ENCODE measurements at regions not wholly inside any gene's neighbourhood (a gene's known extent, or its start where the extent isn't known, plus 50 kb on each side); places are given as distances from the start of the nearest gene placed in this dataset.

GRCh38 chrX:45794323-45794994 lies 593.8 kb upstream of the DIPK2B start:
- TF ChIP-seq CTCF (IDR thresholded peaks at IDR 0.05; ENCODE audit: borderline replicate concordance, control extremely low read depth, extremely low read depth, insufficient read depth, missing control alignments), result no peak
- in situ Hi-C loops (cut with MboI; ENCODE audit: low sequenced_read_pairs, unreplicated experiment), result no loop called here
- no peak for DNase-seq (ENCODE audit: low spot score)

GRCh38 chrX:45788941-45789348 lies 588.3 kb upstream of the DIPK2B start:
- in situ Hi-C loops (cut with MboI; ENCODE audit: low sequenced_read_pairs, unreplicated experiment), result no loop called here
- no peak for TF ChIP-seq CTCF (IDR thresholded peaks at IDR 0.05; ENCODE audit: borderline replicate concordance, control extremely low read depth, extremely low read depth, insufficient read depth, missing control alignments)
- DNase-seq (ENCODE audit: low spot score), result no peak

GRCh38 chrX:45788315-45788714 lies 587.6 kb upstream of the DIPK2B start:
- TF ChIP-seq CTCF (IDR thresholded peaks at IDR 0.05; ENCODE audit: borderline replicate concordance, control extremely low read depth, extremely low read depth, insufficient read depth, missing control alignments), result no peak
- no peak for DNase-seq (ENCODE audit: low spot score)
- in situ Hi-C loops (cut with MboI; ENCODE audit: low sequenced_read_pairs, unreplicated experiment), result no loop called here

DNA sequence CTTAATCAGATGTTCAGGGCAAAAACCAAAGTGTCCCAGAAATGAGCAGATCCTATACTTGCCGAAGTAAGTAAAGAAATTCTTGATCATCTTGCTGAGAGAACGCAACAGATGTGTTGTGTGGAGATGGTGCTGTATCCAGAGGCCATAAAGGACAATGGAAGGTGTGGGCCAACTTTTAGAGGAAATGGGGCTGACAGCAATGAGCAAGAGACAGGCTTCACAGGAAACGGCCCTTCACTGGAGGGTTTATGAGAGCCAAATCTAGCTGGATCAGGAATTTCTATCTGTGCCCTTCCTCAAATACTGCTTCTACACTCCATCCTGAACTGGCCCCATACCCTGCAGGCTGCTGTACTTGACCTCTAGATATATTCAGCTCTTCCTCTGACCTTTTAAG lies 583.9 kb upstream of the DIPK2B start:
- no peak for TF ChIP-seq CTCF (IDR thresholded peaks at IDR 0.05; ENCODE audit: borderline replicate concordance, control extremely low read depth, extremely low read depth, insufficient read depth, missing control alignments)
- in situ Hi-C loops (cut with MboI; ENCODE audit: low sequenced_read_pairs, unreplicated experiment), result no loop called here
- no peak for DNase-seq (ENCODE audit: low spot score)

- in situ Hi-C loops (cut with MboI; ENCODE audit: low sequenced_read_pairs, unreplicated experiment), result no loop called here
- TF ChIP-seq CTCF (IDR thresholded peaks at IDR 0.05; ENCODE audit: borderline replicate concordance, control extremely low read depth, extremely low read depth, insufficient read depth, missing control alignments), result no peak
- DNase-seq (ENCODE audit: low spot score), result no peak
Observed at GRCh38 chrX:45783002-45783401, 582.3 kb upstream of the DIPK2B start.

GRCh38 chrX:45781901-45782553 lies 581.4 kb upstream of the DIPK2B start:
- DNase-seq (ENCODE audit: low spot score), result no peak
- TF ChIP-seq CTCF (IDR thresholded peaks at IDR 0.05; ENCODE audit: borderline replicate concordance, control extremely low read depth, extremely low read depth, insufficient read depth, missing control alignments), result no peak
- in situ Hi-C loops (cut with MboI; ENCODE audit: low sequenced_read_pairs, unreplicated experiment), result no loop called here
